Embryonic facial prominence (tissue), 1 donor: ENCODE measurements at regions not wholly inside any gene's neighbourhood (a gene's known extent, or its start where the extent isn't known, plus 50 kb on each side); places are given as distances from the start of the nearest gene placed in this dataset.
"Not testable (repeated sequence)": the region's sequence is repeated elsewhere in the genome, so short reads cannot be mapped to it uniquely, and the experiment has no call there.

Experiments
- DNase-seq: peaks from one replicate; pipeline ENCODE4 v3.0.0-alpha.2; 2016; ENCODE audit errors: extremely low spot score

- no peak for DNase-seq
Measured at GRCh38 chr4:135949931-135950330, 1582.4 kb downstream of the PCDH18 start.

DNA sequence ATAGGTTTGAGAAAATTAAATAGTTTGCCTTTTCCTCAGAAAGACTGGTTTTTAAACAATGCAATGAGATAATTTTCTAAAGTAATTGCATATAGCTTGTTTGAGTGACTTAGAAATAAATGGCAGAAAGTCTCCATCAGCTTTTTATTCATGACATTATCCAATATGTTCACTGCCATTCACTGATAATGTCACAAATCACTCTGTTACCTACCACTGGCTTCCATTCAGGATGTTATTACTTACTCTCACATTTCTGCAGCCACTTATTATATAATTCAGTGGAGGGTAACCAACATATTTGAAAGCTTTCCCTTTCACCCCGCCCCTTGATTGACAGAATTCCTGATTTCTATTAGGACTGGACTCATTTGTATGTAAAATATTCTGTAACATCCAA lies 1583.5 kb downstream of the PCDH18 start:
- no peak for DNase-seq

GRCh38 chr4:135941671-135942070 lies 1590.6 kb downstream of the PCDH18 start:
- no peak for DNase-seq

DNA sequence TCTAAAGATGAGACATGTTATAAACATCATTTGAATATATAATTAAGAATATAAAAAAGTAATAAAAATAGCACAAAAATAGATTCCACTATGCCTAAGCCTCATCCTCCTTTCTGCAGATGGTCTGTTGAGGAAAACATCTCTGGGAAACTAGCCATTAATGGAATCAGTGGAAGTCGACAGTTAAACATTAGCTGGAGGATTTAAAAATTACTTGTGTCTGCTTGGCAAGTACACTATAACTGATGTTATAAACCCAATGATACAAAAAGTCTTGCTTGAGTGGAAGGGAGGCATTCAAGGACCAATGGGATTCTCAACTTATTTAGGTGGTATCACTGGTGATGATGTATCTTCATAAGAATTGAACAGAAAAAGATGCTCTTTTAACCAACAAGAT lies 1598.3 kb downstream of the PCDH18 start:
- no peak for DNase-seq

- no peak for DNase-seq
Measured at GRCh38 chr4:135927651-135928050, 1604.6 kb downstream of the PCDH18 start.

DNA sequence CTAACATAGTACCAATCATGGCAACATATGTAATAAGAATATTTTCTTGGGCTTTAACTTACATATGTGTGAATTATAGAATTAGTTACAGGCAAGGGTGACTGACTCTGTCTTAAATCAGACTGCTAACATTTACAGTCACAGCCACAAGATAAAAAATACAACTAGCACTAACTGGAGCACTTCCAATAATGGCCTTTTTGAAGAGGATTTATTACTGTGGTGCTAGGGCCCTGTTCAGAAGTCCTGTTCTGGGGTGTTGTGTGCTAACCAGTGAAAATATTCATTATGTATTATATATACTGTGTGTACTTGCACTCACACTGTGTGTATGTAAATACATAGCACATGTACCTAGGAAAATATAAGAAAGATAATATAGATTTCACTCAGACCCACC lies 1611.2 kb downstream of the PCDH18 start:
- DNase-seq = no peak

DNA sequence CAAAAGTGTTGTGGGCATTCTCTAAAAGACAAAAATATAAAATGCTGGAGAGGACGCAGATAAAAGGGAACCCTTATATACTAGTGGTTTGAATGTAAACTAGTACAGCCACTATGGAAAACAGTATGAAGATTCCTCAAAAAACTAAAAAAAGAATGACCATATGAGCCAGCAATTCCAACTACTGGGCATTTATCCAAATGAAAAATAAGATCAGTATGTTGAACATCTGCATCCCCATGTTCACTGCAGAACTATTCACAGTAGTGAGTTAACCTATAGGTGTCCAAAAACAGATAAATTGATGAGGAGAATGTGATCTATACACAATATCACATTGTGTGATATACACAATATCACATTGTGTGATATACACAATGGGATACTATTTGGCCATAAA lies 1615.3 kb downstream of the PCDH18 start:
- DNase-seq = no peak

DNA sequence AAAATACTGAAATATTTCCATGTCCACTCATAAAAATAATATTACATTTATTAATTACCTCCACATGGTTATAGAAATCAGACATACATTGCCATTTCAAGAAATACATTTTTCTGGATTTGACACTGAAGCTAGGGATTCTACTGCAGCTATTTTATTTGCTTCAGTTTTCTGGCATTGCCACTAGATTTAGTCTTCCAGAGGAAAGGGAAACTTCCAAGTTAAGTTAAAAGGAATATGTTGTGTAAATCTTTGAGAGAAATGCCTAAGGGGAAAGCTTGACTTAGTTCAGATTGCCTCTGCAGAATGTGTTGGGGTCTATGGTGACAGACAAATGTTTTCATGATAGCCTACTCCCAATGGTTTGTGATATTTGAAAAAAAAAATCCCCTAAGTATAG lies 1631.3 kb downstream of the PCDH18 start:
- DNase-seq = no peak

GRCh38 chr4:135864304-135864703 lies 1662.7 kb upstream of the PABPC4L start:
- not testable (repeated sequence) for DNase-seq

- DNase-seq = no peak
Measured at GRCh38 chr4:135840781-135841180, 1639.2 kb upstream of the PABPC4L start.

DNA sequence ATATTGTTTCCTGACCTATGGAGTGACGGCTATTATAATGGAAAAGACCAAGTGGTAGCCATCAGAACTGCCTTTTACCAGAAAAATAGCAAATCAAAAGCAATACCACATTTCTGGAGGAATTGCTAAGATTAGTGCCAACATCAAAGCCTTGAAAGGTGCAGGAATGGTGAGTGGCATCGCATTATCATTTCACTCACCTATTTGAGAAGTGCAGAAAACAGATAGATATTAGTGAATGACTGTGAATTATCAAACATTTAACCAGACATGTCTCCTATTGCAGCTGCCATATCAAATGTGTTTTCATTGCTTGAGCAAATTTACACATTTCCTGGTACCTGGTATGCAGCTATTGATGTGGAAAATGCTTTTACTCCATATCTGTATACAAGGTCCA lies 1638.1 kb upstream of the PABPC4L start:
- DNase-seq = no peak

GRCh38 chr4:135838889-135839288 lies 1637.3 kb upstream of the PABPC4L start:
- no peak for DNase-seq

- DNase-seq = no peak
Measured at GRCh38 chr4:135834471-135834870, 1632.9 kb upstream of the PABPC4L start.

DNA sequence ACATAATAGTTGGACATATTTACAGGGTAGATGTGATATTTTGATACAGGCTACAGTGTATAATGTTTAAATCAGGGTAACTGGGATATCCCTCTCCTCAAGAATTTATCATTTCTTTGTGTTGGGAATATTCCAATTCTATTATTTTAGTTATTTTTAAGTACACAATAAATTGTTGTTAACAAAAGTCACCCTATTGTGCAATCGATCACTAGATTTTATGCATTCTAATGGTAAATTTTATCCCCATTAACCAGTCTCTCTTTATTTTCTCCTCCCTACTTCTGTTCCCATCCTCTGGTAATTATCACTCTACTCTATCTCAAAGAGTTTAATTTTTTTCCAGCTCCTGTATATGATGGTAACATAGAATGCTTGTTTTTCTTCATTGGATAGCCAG lies 1631.9 kb upstream of the PABPC4L start:
- DNase-seq = no peak

DNA sequence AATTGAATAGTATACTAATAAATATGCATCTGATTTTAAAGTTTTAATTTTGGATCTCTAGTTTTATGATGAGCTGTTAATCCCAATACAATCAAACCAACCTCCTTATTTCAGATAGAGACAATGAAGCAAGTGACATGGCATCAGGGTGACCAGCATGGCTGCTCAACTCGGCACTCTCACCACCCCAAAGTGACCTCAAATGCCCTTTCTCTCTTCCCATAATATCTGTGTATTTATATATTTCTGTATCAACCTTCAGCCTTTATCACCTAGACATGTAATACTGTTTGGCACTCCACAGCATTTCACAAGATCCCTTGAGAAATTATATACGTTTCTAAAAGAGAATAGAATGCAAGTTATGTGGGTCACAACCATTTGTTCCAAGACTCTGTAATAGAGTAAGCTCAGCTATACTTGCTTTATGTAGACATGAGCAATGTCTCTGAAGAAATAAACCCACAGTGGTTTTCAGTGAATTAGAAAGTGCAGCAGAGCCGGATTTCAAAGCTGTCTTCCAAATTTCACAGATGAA lies 1623.2 kb upstream of the PABPC4L start:
- DNase-seq = no peak

- no peak for DNase-seq
Measured at GRCh38 chr4:135804785-135805184, 1603.2 kb upstream of the PABPC4L start.

GRCh38 chr4:135777361-135777760 lies 1575.8 kb upstream of the PABPC4L start:
- no peak for DNase-seq

DNA sequence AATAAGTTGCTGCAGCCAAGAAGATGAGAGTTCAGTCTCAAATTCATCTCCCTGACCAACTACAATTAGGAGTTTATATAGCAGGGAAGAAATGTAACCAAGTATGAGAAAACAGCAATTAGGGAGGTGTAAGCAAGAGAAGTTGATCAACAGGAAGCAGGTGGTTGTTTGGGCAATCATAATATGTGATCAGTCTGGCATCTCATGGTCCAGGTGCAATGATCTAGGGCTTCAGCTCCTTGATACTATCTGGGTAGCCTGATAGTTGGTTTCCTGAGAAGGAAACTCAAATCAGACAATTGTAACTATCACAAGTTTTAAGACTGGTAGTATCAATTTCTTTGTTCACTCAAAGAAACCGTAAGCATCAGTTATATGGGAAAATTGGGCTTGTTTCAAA lies 1574.3 kb upstream of the PABPC4L start:
- no peak for DNase-seq

GRCh38 chr4:135770505-135770904 lies 1568.9 kb upstream of the PABPC4L start:
- DNase-seq = no peak

GRCh38 chr4:135744928-135745327 lies 1543.3 kb upstream of the PABPC4L start:
- DNase-seq = no peak

- no peak for DNase-seq
Measured at GRCh38 chr4:135741583-135741982, 1540.0 kb upstream of the PABPC4L start.

DNA sequence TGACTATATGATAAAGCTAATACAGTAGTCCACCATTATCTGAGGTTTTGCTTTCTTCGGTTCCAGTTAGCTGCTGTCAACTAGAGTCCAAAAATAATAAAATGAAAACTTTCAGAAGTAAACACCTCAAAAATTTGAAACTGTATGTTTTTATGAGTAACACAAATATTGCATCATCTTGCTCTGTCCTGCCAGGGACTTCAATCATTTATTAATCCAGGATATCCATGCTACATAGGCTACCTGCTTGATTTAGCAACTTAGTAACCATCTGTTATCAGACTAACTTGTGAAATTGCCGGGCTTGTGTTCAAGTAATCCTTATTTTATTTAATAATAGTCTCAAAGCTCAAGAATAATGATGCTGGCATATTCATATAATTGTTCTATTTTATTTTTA lies 1537.8 kb upstream of the PABPC4L start:
- no peak for DNase-seq

DNA sequence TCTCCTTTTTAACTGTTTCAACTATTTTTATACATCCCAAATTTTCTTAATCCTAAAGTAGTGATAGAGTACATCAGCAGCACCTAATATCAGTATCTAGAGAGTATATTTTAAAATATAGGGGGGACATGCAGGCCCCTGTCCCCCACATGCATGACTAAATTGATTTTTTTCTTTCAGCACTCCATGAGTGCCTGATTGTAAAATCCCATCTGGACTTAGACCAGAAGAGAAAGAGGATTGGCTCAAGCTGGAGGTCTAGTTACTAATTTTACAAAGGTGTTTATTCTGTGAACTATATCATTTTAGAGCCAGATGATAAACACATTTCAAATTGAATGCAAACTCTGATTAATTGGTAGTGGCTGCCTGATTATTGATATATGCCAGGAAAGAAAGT lies 1533.9 kb upstream of the PABPC4L start:
- DNase-seq = no peak

DNA sequence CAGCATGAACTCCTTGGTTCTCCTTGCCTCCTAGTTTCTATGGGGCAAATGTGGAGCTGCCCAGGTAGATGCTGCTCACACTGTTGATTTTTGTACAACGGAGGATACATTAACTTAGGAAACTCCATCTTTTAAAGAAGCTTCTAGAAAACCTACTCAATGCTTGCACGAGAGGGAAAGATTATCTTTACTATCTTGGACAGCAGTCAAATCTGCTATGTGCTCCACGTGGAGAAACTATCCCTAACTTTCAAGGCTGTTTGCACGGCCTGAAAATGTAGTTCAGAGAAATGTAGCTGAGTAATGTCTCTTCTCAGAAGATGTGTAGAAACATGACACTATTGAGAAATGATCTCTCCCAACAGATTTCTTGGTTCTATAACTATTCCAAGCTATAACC lies 1530.9 kb upstream of the PABPC4L start:
- no peak for DNase-seq

- no peak for DNase-seq
Measured at GRCh38 chr4:135731682-135732081, 1530.1 kb upstream of the PABPC4L start.
